HT1080 (cell line): ENCODE measurements at regions not wholly inside any gene's neighbourhood (a gene's known extent, or its start where the extent isn't known, plus 50 kb on each side); places are given as distances from the start of the nearest gene placed in this dataset.

Source experiments
- DNase-seq: peaks from one replicate; pipeline ENCODE4 v3.0.0-alpha.2; 2015; ENCODE audit warnings: low read depth

- DNase-seq: no peak
Observed at GRCh38 chr1:30335389-30335996, 387.9 kb downstream of the MATN1 start.

- DNase-seq: no peak
Observed at GRCh38 chr1:30334767-30335166, 388.6 kb downstream of the MATN1 start.

GRCh38 chr1:30332116-30333094 lies 391.0 kb downstream of the MATN1 start:
- no peak for DNase-seq

GRCh38 chr1:30331415-30332065 lies 391.8 kb downstream of the MATN1 start:
- DNase-seq: no peak

GRCh38 chr1:30330644-30331043 lies 392.7 kb downstream of the MATN1 start:
- DNase-seq: no peak

GRCh38 chr1:30329802-30330557 lies 393.4 kb downstream of the MATN1 start:
- no peak for DNase-seq

- no peak for DNase-seq
Observed at GRCh38 chr1:30329263-30329753, 394.1 kb downstream of the MATN1 start.

- DNase-seq: no peak
Observed at GRCh38 chr1:30328401-30329262, 394.8 kb downstream of the MATN1 start.

- DNase-seq: no peak
Observed at GRCh38 chr1:30328100-30328370, 395.4 kb downstream of the MATN1 start.

GRCh38 chr1:30327370-30328099 lies 395.9 kb downstream of the MATN1 start:
- DNase-seq: no peak

GRCh38 chr1:30325999-30326398 lies 397.4 kb downstream of the MATN1 start:
- DNase-seq: no peak

- DNase-seq: no peak
Observed at GRCh38 chr1:30325085-30325935, 398.1 kb downstream of the MATN1 start.

- DNase-seq: no peak
Observed at GRCh38 chr1:30324251-30325084, 398.9 kb downstream of the MATN1 start.

GRCh38 chr1:30323841-30324240 lies 399.5 kb downstream of the MATN1 start:
- DNase-seq: no peak

- DNase-seq: no peak
Observed at GRCh38 chr1:30323352-30323751, 400.0 kb downstream of the MATN1 start.

GRCh38 chr1:30322859-30323257 lies 400.5 kb downstream of the MATN1 start:
- no peak for DNase-seq

GRCh38 chr1:30321996-30322858 lies 401.2 kb downstream of the MATN1 start:
- DNase-seq: no peak
